ENCODE measurements at regions not wholly inside any gene's neighbourhood (a gene's known extent, or its start where the extent isn't known, plus 50 kb on each side); places are given as distances from the start of the nearest gene placed in this dataset.

DNA sequence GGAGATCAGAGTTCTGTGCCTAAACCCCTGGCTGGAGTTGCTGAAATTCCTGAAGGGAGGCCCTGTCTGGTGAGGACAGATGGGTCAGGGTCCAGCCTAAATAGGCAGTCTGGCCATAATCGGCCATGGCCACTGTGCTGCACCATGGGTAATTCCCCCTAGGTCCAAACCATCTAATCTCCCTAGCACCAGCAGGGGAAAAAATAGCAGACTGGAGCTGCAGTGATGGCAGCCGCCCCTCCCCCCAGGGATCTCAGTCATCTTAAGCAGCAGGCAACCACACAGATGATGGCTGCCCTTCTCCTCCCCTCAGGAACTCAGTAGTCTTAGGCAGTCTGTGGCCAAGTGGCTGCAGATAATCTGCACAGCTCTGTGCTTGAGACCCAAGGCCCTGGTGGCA, 68.4 kb upstream of the CD96 start:
- no peak for DNase-seq (ENCODE audit: low read depth)

DNA sequence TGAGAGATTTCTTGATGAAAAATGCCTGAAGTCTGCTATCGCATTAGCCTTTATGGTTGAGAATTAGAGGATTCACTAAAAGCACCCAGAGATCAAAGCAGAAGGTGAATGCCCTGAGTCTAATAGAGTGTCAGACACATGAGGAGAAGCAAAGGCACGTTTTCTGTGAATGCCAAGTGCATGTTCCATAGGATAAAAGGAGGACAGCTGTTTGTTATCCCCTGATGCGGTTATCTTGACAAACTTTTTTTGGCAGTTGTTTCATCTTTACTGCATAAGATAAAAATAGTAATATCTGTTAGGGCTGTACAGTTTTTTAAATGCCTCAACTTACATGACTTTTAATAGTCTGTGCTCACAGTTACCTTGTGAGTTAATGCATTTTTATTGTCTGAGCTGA, 65.3 kb upstream of the CD96 start:
- DNase-seq (ENCODE audit: low read depth) = no peak

DNA sequence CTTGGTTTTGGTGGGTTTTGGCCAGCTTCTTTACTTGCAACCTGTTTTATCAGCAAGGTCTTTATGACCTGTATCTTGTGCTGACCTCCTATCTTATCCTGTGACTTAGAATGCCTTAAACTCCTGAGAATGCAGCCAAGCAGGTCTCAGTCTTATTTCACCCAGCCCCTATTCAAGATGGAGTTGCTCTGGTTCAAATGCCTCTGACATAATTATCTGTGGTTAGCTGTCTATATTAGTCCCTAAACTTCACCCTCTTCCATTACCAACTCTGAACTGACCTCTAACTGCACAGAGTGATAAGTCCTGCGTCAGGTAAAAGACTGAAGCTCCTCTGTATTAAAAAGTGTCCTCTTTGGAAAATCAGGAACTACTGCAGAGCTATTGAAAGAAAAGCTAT, 61.9 kb upstream of the CD96 start:
- no peak for DNase-seq (ENCODE audit: low read depth)

DNA sequence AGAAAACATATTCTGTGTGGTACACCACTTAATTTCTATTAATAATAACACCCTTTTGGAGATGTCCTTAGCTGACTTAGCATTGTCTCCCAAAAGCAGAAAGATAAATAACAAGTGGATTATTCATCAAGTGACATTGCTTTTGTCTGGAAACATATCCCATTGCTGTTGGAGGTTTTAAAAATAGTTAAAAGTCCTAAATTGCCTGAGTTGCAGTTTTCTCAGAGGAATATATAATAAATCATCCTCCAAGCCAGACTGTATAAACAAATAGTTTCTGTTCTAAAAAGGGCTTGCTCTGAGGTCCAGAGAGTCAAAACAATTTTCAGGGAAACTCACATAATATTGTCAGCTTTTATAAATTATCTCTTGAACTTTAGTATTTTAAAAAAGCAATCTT, 60.4 kb upstream of the CD96 start:
- DNase-seq (ENCODE audit: low read depth) = no peak

DNA sequence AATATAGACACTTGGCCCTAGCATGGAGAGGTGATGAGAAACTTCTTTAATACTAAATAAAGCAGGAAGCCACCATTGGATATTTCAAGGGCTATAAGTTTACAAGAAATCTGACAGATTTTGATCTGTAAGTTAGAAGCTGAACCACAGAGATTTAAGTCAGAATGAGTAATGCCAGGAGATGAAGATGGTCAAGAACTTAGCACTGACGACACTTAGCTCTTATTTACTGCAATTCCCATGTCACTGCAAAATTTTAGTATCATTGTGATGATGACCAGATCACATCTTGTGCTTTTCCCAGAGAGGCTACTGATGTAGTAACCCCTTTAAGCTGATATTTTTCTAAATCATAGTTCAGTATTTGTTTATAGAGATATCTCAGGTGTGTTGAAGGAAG, 59.4 kb upstream of the CD96 start:
- no peak for DNase-seq (ENCODE audit: low read depth)

DNA sequence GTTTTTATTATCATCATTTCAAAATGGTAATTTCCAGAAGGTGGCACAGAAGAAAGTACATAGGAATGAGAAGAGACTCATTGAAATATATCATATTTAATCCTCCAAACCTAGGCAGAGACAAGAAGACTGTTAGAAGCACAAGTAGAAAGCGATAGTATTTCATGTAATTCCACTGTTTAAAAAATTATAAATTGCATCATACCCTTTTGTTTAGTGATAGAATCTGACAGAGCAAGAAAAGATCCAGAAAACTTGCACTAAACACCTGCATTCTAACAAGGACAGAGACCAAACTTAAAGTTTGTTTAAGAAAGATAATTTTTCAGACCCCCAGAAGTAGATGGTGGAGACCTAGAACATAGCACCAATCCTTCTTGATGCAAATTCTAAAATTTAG, 56.9 kb upstream of the CD96 start:
- no peak for DNase-seq (ENCODE audit: low read depth)

Measured in stimulated activated CD8-positive, alpha-beta memory T cell treated with anti-CD3 and anti-CD28 coated beads, Interleukin-4, amount 100 ng/mL, for 24 hours (primary cell).